IMR-90 (cell line): ENCODE measurements at regions not wholly inside any gene's neighbourhood (a gene's known extent, or its start where the extent isn't known, plus 50 kb on each side); places are given as distances from the start of the nearest gene placed in this dataset.

Source experiments
- ATAC-seq: fragments of 200-7000 bp; cut with Tn5 transposase; 2 replicates; pipeline ENCODE4 v1.9.1; 2020; ENCODE audit warnings: low read depth, mild to moderate bottlenecking, moderate library complexity
- BruUV-seq: library from RNA; stranded (reverse); fragments of 400-500 nt; replicated peaks from 2 replicates; lab custom pipeline; 2021; lab: Mats Ljungman, UMichigan
- CTCF ChIA-PET: fragments of 300-600 bp; formaldehyde crosslinking; extraction: SDS; loops from one replicate; lab custom pipeline; 2021; ENCODE audit warnings: antibody characterized with exemption; lab: Yijun Ruan, JAX
- POLR2A ChIA-PET: fragments of 300-600 bp; sonication (Branson Sonifier 250); formaldehyde crosslinking; loops from one replicate; lab custom pipeline; 2022; ENCODE audit warnings: antibody characterized with exemption; ENCODE audit not compliant: unreplicated experiment; lab: Charles Lee
- DNase-seq: peaks from one replicate; pipeline ENCODE4 v3.0.0; 2013
- H2AFZ ChIP-seq: replicated peaks from 2 replicates; pipeline ENCODE3; 2013; ENCODE audit warnings: low read length, mild to moderate bottlenecking; ENCODE audit not compliant: poor library complexity
- H2AK5ac ChIP-seq: 2 replicates; pipeline ENCODE4 v1.6.1; 2013; ENCODE audit warnings: low read depth, low read length, inconsistent platforms
- H2AK9ac ChIP-seq: replicated peaks from 2 replicates; pipeline ENCODE3; 2013; ENCODE audit warnings: mild to moderate bottlenecking, low read depth, low read length, moderate library complexity; ENCODE audit not compliant: poor library complexity
- H2BK120ac ChIP-seq: 2 replicates; pipeline ENCODE4 v1.6.1; 2013; ENCODE audit warnings: low read depth, low read length, inconsistent platforms
- H2BK15ac ChIP-seq: 3 replicates; pipeline ENCODE4 v1.6.1; 2013; ENCODE audit warnings: low read depth, low read length, inconsistent platforms
- H2BK20ac ChIP-seq: 2 replicates; pipeline ENCODE4 v1.6.1; 2013; ENCODE audit warnings: low read depth, mild to moderate bottlenecking, inconsistent platforms, low read length, moderate library complexity
- H2BK5ac ChIP-seq: 2 replicates; pipeline ENCODE4 v1.6.1; 2013; ENCODE audit warnings: mild to moderate bottlenecking, low read depth, low read length, inconsistent platforms; ENCODE audit not compliant: poor library complexity, severe bottlenecking
- H3K14ac ChIP-seq: replicated peaks from 2 replicates; pipeline ENCODE4 v1.6.1; 2013; ENCODE audit warnings: low read depth, low read length, inconsistent platforms
- H3K18ac ChIP-seq: 2 replicates; pipeline ENCODE4 v1.6.1; 2013; ENCODE audit warnings: low read depth, low read length, control low read depth
- H3K23ac ChIP-seq: 2 replicates; pipeline ENCODE4 v1.6.1; 2013; ENCODE audit warnings: low read depth, low read length, inconsistent platforms
- H3K27ac ChIP-seq: 2 replicates; pipeline ENCODE4 v1.5.1; 2013; ENCODE audit warnings: mild to moderate bottlenecking, control low read depth, low read length; ENCODE audit not compliant: insufficient read depth
- H3K27me3 ChIP-seq: 2 replicates; pipeline ENCODE4 v1.6.1; 2013; ENCODE audit warnings: low read length; ENCODE audit not compliant: control insufficient read depth, insufficient read depth
- H3K36me3 ChIP-seq: 2 replicates; pipeline ENCODE4 v1.6.1; 2013; ENCODE audit warnings: low read length, mixed read lengths; ENCODE audit not compliant: control insufficient read depth, insufficient read depth
- H3K4ac ChIP-seq: 2 replicates; pipeline ENCODE4 v1.6.1; 2013; ENCODE audit warnings: low read depth, low read length, inconsistent platforms
- H3K4me1 ChIP-seq: 2 replicates; pipeline ENCODE4 v1.6.1; 2013; ENCODE audit warnings: low read length, mixed read lengths; ENCODE audit not compliant: control insufficient read depth, insufficient read depth
- H3K4me2 ChIP-seq: 2 replicates; pipeline ENCODE4 v1.6.1; 2013; ENCODE audit warnings: low read depth, mild to moderate bottlenecking, control low read depth, low read length, moderate library complexity
- H3K4me3 ChIP-seq: 2 replicates; pipeline ENCODE4 v1.5.1; 2013; ENCODE audit warnings: low read depth, mild to moderate bottlenecking, control low read depth, low read length, moderate library complexity; ENCODE audit not compliant: insufficient read depth
- H3K56ac ChIP-seq: 2 replicates; pipeline ENCODE4 v1.6.1; 2013; ENCODE audit warnings: low read length, inconsistent platforms; ENCODE audit not compliant: insufficient read depth; ENCODE audit errors: extremely low read depth
- H3K79me1 ChIP-seq, 2 experiments: 2 replicates each; pipeline ENCODE4 v1.6.1; 2013; ENCODE audit warnings: low read length in 2 of 2, inconsistent platforms in 1 of 2, low read depth in 1 of 2
- H3K9ac ChIP-seq: 2 replicates; pipeline ENCODE4 v1.6.1; 2013; ENCODE audit warnings: low read depth, low read length, control low read depth
- H3K9me1 ChIP-seq: 2 replicates; pipeline ENCODE4 v1.6.1; 2013; ENCODE audit warnings: low read length, inconsistent platforms; ENCODE audit not compliant: insufficient read depth
- H3K9me3 ChIP-seq: 2 replicates; pipeline ENCODE4 v1.6.1; 2013; ENCODE audit warnings: low read length; ENCODE audit not compliant: control insufficient read depth, insufficient read depth
- H4K20me1 ChIP-seq: 2 replicates; pipeline ENCODE4 v1.6.1; 2013; ENCODE audit warnings: low read length, inconsistent platforms; ENCODE audit not compliant: insufficient read depth
- H4K5ac ChIP-seq: 2 replicates; pipeline ENCODE4 v1.6.1; 2013; ENCODE audit warnings: mild to moderate bottlenecking, low read depth, low read length, control low read depth
- H4K8ac ChIP-seq, 2 experiments: 2 replicates each; pipeline ENCODE4 v1.6.1; 2013; ENCODE audit warnings: low read depth in 2 of 2, low read length in 2 of 2, control low read depth in 1 of 2, inconsistent platforms in 1 of 2
- H4K91ac ChIP-seq: 2 replicates; pipeline ENCODE4 v1.6.1; 2013; ENCODE audit warnings: low read depth, low read length, inconsistent platforms; ENCODE audit not compliant: insufficient read depth
- BHLHE40 ChIP-seq: fragments of 150-350 bp; IDR thresholded peaks from 2 replicates; pipeline ENCODE4 v1.6.1; 2016; ENCODE audit warnings: mild to moderate bottlenecking, low read depth, low read length
- CEBPB ChIP-seq: IDR thresholded peaks from 2 replicates; pipeline ENCODE4 v1.6.1; 2012; ENCODE audit warnings: low read depth, low read length, improper control_type of control experiment
- CHD1 ChIP-seq: IDR thresholded peaks from 2 replicates; pipeline ENCODE4 v1.6.1; 2012; ENCODE audit warnings: low read depth, low read length, improper control_type of control experiment
- CTCF ChIP-seq: conservative IDR thresholded peaks from 2 replicates; pipeline ENCODE4 v1.5.1; 2012; ENCODE audit warnings: mild to moderate bottlenecking, low read depth, low read length, improper control_type of control experiment
- ELK1 ChIP-seq: fragments of 150-350 bp; IDR thresholded peaks from 2 replicates; pipeline ENCODE4 v1.6.1; 2016; ENCODE audit warnings: low read depth, mild to moderate bottlenecking, low read length, moderate library complexity, borderline replicate concordance
- FOS ChIP-seq: fragments of 150-350 bp; IDR thresholded peaks from 2 replicates; pipeline ENCODE4 v1.6.1; 2016; ENCODE audit warnings: low read depth, low read length
- MAFK ChIP-seq: IDR thresholded peaks from 2 replicates; pipeline ENCODE4 v1.6.1; 2012; ENCODE audit warnings: low read depth, low read length, improper control_type of control experiment
- MAZ ChIP-seq: IDR thresholded peaks from 2 replicates; pipeline ENCODE4 v1.6.1; 2012; ENCODE audit warnings: low read depth, mild to moderate bottlenecking, low read length, improper control_type of control experiment, moderate library complexity, borderline replicate concordance
- MXI1 ChIP-seq: IDR thresholded peaks from 2 replicates; pipeline ENCODE4 v1.6.1; 2012; ENCODE audit warnings: low read depth, mild to moderate bottlenecking, low read length, moderate library complexity, borderline replicate concordance
- NFE2L2 ChIP-seq: fragments of 150-350 bp; IDR thresholded peaks from 2 replicates; pipeline ENCODE4 v1.6.1; 2016; ENCODE audit warnings: low read depth, mild to moderate bottlenecking, low read length
- POLR2A ChIP-seq: IDR thresholded peaks from 2 replicates; pipeline ENCODE4 v1.6.1; 2012; ENCODE audit warnings: mild to moderate bottlenecking, low read depth, low read length
- RAD21 ChIP-seq: IDR thresholded peaks from 2 replicates; pipeline ENCODE4 v1.6.1; 2012; ENCODE audit warnings: low read length, improper control_type of control experiment
- RCOR1 ChIP-seq: IDR thresholded peaks from 2 replicates; pipeline ENCODE4 v1.6.1; 2012; ENCODE audit warnings: mild to moderate bottlenecking, low read length, improper control_type of control experiment; ENCODE audit not compliant: insufficient replicate concordance
- RFX5 ChIP-seq: IDR thresholded peaks from 2 replicates; pipeline ENCODE4 v1.8.0; 2012; ENCODE audit warnings: low read depth, mild to moderate bottlenecking, low read length, moderate library complexity
- SMC3 ChIP-seq: fragments of 150-350 bp; IDR thresholded peaks from 2 replicates; pipeline ENCODE4 v1.6.1; 2016; ENCODE audit warnings: low read depth, mild to moderate bottlenecking, antibody characterized with exemption, low read length, moderate library complexity
- USF2 ChIP-seq: fragments of 150-350 bp; IDR thresholded peaks from 2 replicates; pipeline ENCODE4 v1.6.1; 2017; ENCODE audit warnings: mild to moderate bottlenecking, antibody characterized with exemption, low read length, low read depth
- WGBS, 2 experiments: methylation state at CpG; one replicate each; pipeline versions ENCODE4 v1.1.5 to v1.1.7; 2013; ENCODE audit warnings: missing lambda C conversion rate in 2 of 2; ENCODE audit not compliant: insufficient read length in 1 of 2; ENCODE audit errors: extremely low coverage in 2 of 2; 5-methylcytosine and 5-hydroxymethylcytosine counted together
- dilution Hi-C: fragments of 300-500 bp; cut with HindIII; formaldehyde crosslinking; loops from one replicate; pipeline ENCODE4 v1.14.3; 2018; ENCODE audit warnings: low sequenced_read_pairs; ENCODE audit not compliant: unreplicated experiment
- in situ Hi-C: fragments of 300-500 bp; cut with MboI; formaldehyde crosslinking; loops from 3 replicates; pipeline ENCODE4 v1.14.3; 2019; ENCODE audit warnings: low sequenced_read_pairs, inconsistent platforms, mixed read lengths
- intact Hi-C: fragments of 100-400 bp; cut with micrococcal nuclease; formaldehyde crosslinking; loops from 2 replicates; pipeline ENCODE4 v1.10.0; 2022

- Histone ChIP-seq H4K91ac (no peak overlapping the region), H3K56ac (no peak overlapping the region), H2BK20ac (no peak overlapping the region), H4K20me1 (no peaks in the 10 kb centered on the region), H3K14ac (no peak overlapping the region), H3K23ac (no peak overlapping the region), H2BK120ac (no peak overlapping the region), H3K4me2 (no peak overlapping the region), H4K5ac (no peak overlapping the region), H2AK9ac (no peak overlapping the region), H2BK15ac (no peak overlapping the region), H2AFZ (no peak overlapping the region), H3K9me1 (no peaks in the 10 kb centered on the region), H3K9me3 (no peaks in the 10 kb centered on the region), H3K36me3 (no peaks in the 10 kb centered on the region), H3K9ac (no peak overlapping the region), H3K18ac (no peak overlapping the region), H2BK5ac (no peak overlapping the region), H3K4me3 (no peak overlapping the region), H3K27ac (no peak overlapping the region), H3K79me1 (no peaks in the 10 kb centered on the region), H3K27me3 (no peaks in the 10 kb centered on the region), H2AK5ac (no peak overlapping the region), H3K4ac (no peak overlapping the region), H4K8ac (no peak overlapping the region), H3K4me1 (no peaks in the 10 kb centered on the region)
- no TSS peak for BruUV-seq
- ChIA-PET CTCF (no interaction called here), POLR2A (no interaction called here)
- in situ Hi-C loops, result no loop called here
- DNase-seq (no peak), ATAC-seq (no peak)
- no CpG with 5 or more reads among the region's 1 CpG for WGBS, 2 experiments
- no peak for TF ChIP-seq BHLHE40
- no peak for TF ChIP-seq CTCF
- TF ChIP-seq RFX5, result no peak
- no peak for TF ChIP-seq NFE2L2
- TF ChIP-seq RAD21, result no peak
- TF ChIP-seq ELK1, result no peak
- TF ChIP-seq FOS, result no peak
- no peak for TF ChIP-seq CHD1
- no peak for TF ChIP-seq USF2
- no peak for TF ChIP-seq MAFK
- no peak for TF ChIP-seq POLR2A
- no peak for TF ChIP-seq MAZ
- no peak for TF ChIP-seq CEBPB
- TF ChIP-seq RCOR1, result no peak
- no peak for TF ChIP-seq MXI1
- TF ChIP-seq SMC3, result no peak
- intact Hi-C loops, result no loop called here
- dilution Hi-C loops, result no loop called here
These were observed 391.2 kb downstream of the RWDD3 start for GRCh38 chr1:95625224-95625623.
